Astrocyte of the hippocampus (primary cell): ENCODE measurements at regions not wholly inside any gene's neighbourhood (a gene's known extent, or its start where the extent isn't known, plus 50 kb on each side); places are given as distances from the start of the nearest gene placed in this dataset.

ENCODE experiments used
- DNase-seq: peaks from one replicate; pipeline ENCODE4 v3.0.0; 2011; ENCODE audit warnings: low read depth, low spot score

GRCh38 chr10:84029840-84030239, 109.5 kb upstream of the GHITM start:
- no peak for DNase-seq

- no peak for DNase-seq
Observed at GRCh38 chr10:84038035-84038434, 101.3 kb upstream of the GHITM start.

DNA sequence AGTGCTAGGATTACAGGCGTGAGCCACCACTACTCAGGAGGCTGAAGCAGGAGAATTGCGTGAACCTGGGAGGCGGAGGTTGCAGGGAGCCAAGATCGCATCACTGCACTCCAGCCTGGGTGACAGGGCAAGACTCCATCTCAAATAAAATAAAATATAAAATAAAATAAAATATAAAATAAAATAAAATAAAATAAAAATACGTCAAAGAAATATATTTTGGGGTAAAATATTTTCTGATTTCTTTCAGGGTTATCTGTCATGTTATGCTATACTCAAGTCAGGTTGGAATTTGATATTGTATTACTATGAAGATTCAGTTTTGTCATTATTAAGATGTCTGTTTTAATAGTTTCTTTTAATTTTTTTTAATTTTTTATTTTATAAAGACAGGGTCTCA, 99.4 kb upstream of the GHITM start:
- DNase-seq = no peak

DNA sequence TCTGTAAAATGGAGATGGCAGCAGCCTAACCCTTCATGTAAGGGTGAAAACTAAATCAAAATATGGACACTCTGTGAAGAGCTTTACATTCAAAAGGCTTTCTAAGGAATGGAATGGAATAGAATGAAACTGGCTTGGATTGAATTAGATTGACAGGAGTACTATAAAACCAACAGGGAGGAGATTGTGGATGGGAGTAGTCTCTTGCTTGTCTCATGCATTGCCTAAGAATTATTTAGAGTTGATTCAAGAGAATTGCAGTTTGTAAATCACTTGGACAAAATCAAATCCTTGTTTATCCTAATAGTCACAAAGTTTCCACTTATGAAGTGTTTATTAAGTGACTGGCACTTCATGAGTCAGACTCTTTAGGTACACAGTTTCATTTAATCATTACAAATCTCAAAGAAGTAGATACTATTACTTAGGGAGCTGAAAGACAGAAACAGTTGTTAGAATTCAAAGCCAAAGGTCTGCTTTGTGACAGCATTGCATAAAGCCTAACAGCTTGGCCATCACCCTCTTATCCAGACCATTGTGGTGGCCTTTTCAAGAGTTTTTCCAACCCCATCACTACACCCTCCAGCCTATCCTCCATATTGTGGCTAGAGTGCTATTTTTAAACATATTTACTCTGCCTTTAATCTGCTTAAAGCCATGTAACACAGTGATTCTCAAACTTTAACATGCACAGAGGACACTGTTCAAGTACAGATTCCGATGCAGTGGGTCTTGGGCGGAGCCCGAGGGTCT, 91.9 kb upstream of the GHITM start:
- no peak for DNase-seq

- DNase-seq = no peak
Observed at GRCh38 chr10:84049645-84050011, 89.7 kb upstream of the GHITM start.

DNA sequence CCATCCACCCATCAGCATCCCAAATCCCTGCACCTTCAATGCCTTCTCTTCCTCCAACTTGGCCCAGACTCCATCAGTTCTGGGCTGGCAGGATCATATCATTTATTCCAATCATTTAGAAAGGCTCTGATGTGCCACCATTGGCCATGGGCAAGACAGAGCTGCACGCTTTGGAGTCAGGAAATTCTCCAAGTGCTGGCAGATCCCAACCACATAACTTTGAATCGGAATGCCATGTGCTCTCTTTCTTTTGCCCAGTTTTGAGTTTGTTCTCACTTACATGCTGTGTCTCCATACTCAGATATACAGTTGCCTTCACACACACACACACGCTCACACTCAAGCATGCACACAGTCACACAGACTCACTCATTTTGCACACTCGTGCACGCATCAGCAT, 85.7 kb upstream of the GHITM start:
- DNase-seq = no peak

GRCh38 chr10:84054743-84055142, 84.6 kb upstream of the GHITM start:
- no peak for DNase-seq

GRCh38 chr10:84059526-84059925, 79.8 kb upstream of the GHITM start:
- no peak for DNase-seq

GRCh38 chr10:84063440-84063839, 75.9 kb upstream of the GHITM start:
- no peak for DNase-seq

DNA sequence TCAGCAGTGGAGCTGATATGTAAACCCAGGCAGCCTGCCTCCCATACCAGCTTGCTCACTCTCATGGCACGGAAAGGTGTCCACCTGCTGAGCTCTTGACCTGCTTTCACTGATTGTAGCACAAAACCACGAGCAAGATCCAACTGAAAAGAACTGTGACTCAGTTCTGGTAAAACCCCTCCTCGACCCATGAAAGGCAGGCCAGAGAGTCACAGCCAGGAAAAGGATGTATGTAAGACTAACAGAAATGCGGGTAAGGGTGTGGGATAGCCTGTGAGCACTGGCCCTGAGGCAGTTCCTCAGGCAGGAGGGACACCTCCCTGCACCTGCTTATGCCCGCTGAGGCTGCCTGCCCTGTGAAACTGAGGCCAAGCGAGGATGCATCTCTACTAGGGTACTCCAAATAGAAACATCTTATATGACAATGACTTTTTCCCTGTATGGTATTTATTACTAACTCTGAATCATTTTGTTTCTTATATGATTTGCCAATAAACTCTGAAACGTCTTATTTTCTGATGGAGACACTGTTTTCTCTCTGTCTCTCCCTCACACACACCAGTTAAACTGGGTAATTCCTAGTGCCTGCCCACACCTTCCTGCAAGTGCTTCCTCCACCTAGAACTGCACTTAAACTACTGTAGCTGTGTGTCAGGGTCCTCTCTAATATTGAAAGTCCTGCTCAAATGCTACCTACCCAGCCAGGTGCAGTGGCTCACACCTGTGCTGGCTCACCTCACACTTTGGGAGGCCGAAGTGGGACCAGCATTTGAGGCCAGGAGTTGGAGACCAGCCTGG, 73.3 kb upstream of the GHITM start:
- DNase-seq = no peak

- DNase-seq = no peak
Observed at GRCh38 chr10:84074521-84074920, 64.8 kb upstream of the GHITM start.

DNA sequence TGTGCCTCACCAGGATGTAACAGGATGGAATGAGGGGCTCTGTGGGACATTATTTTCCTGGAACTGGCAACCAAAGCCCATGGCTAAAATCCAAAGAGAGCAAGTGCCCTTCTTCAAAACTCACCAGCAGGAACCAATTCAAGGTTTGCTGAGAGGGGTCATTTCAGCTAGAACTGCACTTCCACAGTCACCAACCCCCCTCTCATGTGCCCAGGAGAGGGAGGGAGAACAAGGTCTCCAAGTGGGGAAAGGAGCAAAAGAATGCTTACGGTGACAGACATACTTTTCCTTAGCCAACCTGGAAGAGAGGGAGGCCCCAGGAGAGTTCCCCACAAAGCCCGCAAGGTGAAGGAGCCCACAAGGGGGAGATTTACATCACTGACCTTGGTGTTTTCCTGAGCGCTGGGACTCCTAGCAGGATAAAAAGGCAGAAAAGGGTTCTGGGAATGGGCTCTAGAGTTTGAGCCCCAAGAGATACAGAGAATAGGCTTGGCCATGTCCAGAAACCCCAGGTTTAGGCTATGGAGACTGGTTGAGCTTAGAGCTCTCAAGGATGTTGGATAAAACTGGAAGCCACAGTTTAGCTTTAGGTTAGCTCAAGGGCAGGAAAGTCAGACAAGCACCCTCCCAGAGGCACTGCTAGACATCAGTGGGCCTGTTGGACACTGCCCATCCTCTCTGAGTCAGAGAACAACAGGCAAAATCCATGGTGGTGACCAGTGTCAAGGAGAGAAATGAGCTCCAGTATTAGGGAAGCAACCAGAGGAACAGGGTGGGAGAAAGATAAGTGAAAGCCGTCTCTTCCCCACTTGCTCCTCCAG, 63.9 kb upstream of the GHITM start:
- DNase-seq = no peak

GRCh38 chr10:84076047-84076388, 63.3 kb upstream of the GHITM start:
- DNase-seq = peak; percentile 72

- DNase-seq = peak; percentile 37
Observed at GRCh38 chr10:84076540-84077195, 62.6 kb upstream of the GHITM start.

DNA sequence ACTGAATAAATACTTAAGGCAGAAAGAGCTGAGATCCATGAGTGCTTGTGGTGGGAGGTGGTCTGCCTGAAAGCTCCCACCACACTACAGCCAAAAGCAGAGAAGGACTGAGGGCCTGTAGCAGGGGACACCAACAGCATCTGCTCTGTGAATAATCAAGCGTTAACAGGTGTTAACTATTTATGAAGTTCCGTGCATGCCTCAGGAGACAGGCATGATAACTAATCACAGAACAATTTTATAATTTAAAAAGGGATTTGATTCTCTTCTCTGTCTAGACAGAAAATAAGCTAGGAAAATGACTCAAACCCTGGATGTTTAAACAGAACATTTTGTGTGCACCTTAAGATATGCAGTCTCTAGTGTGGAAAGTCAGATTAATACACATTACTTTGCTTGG, 61.5 kb upstream of the GHITM start:
- no peak for DNase-seq

- no peak for DNase-seq
Observed at GRCh38 chr10:84078771-84079170, 60.5 kb upstream of the GHITM start.

DNA sequence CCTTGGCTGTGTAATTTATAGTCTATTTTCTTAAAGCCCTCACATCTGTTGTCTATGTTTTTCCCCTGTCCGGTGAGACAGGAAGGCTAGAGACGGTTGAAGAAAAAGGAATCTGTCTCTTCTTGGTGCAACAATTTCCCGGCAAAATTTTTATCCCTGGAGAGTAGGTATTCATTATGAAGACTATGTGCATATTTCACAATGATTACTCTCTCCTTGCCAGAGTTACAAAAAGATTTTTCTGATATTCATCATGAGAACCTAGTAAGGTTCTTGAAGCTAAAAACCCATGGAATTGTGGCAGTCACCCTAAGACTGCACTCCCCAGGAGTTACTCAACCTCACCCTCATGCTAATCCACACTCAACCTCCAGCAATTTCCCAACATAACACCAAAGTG, 55.0 kb upstream of the GHITM start:
- no peak for DNase-seq

DNA sequence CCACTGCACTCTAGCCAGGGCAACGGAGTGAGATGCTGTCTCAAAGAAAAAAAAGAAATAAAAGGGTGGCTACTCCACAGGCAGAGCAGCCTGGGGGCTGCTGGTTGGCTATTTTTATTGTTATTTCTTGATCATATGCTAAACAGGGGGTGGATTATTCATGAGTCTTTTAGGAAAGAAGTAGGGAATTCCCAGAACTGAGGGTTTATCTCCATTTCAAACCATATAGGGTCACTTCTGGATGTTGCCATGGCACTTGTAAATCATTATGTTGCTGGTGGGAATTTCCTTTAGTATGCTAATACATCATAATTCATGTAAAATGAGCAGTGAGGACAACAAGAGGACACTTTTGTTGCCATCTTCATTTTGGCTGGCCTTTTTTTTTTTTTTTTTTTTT, 52.1 kb upstream of the GHITM start:
- DNase-seq = no peak

- DNase-seq = no peak
Observed at GRCh38 chr10:84088626-84089025, 50.7 kb upstream of the GHITM start.

DNA sequence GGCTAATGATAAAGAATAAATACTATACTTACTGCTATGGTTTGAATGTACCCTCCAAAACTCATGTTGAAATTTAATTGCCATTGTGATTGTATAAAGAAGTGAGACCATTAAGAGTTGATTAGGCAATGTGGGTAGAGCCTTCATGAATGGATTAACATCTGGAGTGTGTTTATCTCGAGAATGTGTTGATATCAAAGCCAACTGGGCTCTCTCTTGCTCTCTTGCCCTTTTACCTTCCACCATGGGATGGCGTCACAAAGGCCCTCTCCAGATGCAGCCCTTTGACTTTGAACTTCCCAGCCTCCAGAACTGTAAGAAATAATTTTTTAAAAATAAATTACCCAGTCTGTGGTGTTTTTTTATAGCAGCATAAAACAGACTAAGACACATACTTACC, 50.1 kb upstream of the GHITM start:
- no peak for DNase-seq
